T-helper 2 cell treated with Interferon-gamma antibody and Interleukin-4, amounts not matched to agents 5 μg/mL and 100 μg/mL, for 36 hours (primary cell): ENCODE measurements at regions not wholly inside any gene's neighbourhood (a gene's known extent, or its start where the extent isn't known, plus 50 kb on each side); places are given as distances from the start of the nearest gene placed in this dataset.
"Not testable (repeated sequence)": the region's sequence is repeated elsewhere in the genome, so short reads cannot be mapped to it uniquely, and the experiment has no call there.

Experiments used
- DNase-seq: peaks from one replicate; pipeline ENCODE4 v3.0.0; 2021; ENCODE audit warnings: low spot score
- H3K27ac Mint-ChIP-seq: one replicate; pipeline ENCODE4 v1.8.0; 2021; ENCODE audit warnings: mild to moderate bottlenecking, mixed read lengths
- H3K27me3 Mint-ChIP-seq: one replicate; pipeline ENCODE4 v1.8.0; 2021; ENCODE audit warnings: low read depth, mixed read lengths
- H3K36me3 Mint-ChIP-seq: one replicate; pipeline ENCODE4 v1.8.0; 2021; ENCODE audit warnings: low read depth, mixed read lengths
- H3K4me1 Mint-ChIP-seq: one replicate; pipeline ENCODE4 v1.8.0; 2021; ENCODE audit warnings: low read depth, mixed read lengths
- H3K4me3 Mint-ChIP-seq: one replicate; pipeline ENCODE4 v1.8.0; 2022; ENCODE audit warnings: mild to moderate bottlenecking, moderate library complexity, mixed read lengths
- H3K9me3 Mint-ChIP-seq: one replicate; pipeline ENCODE4 v1.8.0; 2021; ENCODE audit warnings: mixed read lengths

GRCh38 chr12:75855360-75855759, 176.2 kb downstream of the PHLDA1 start:
- Mint-ChIP-seq H3K27ac (no peak overlapping the region), H3K36me3 (no peaks in the 10 kb centered on the region)

DNA sequence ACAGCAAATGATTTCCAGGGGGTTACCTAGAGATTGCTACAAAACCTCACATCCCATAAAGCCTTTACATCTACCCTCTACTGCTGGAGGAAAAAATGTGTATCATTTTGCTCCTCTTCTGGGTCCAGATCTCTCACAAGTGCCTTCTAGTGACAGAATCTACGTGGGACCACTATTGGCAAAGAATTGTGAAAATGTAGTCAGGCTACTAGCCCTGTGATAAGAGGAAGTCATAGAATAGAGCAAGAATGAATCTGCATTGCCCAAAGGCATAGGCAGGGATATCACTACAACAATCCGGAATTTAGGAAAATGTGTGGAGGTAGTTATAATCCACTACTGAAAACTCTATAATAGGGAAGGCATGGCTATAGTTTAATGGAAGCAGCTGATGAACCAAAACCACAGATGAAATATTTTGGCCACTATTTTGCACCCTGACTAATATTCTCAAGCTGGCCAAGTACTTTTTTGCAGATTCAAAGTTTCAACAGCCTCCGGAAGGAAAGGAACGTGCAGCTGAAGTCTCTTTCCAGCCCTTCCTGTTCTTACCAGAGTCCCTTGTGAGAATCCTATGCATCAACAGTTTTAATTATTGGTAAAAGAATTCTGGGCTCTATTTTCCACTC, 176.8 kb downstream of the PHLDA1 start:
- no peak for DNase-seq
- no peak overlapping the region for H3K4me3 Mint-ChIP-seq
- H3K4me1 Mint-ChIP-seq: peaks cover 3% of the 10 kb centered on the region
- H3K36me3 Mint-ChIP-seq: no peaks in the 10 kb centered on the region
- no peak overlapping the region for H3K27ac Mint-ChIP-seq
- peaks cover under 1% of the 10 kb centered on the region for H3K9me3 Mint-ChIP-seq
- peaks cover 37% of the 10 kb centered on the region for H3K27me3 Mint-ChIP-seq

More at GRCh38 chr12:75855360-75855759, 176.2 kb downstream of the PHLDA1 start:
- Mint-ChIP-seq H3K27me3 (peaks cover 37% of the 10 kb centered on the region), H3K4me3 (no peak overlapping the region), H3K9me3 (no peaks in the 10 kb centered on the region), H3K4me1 (peaks cover 3% of the 10 kb centered on the region)
- DNase-seq: no peak

DNA sequence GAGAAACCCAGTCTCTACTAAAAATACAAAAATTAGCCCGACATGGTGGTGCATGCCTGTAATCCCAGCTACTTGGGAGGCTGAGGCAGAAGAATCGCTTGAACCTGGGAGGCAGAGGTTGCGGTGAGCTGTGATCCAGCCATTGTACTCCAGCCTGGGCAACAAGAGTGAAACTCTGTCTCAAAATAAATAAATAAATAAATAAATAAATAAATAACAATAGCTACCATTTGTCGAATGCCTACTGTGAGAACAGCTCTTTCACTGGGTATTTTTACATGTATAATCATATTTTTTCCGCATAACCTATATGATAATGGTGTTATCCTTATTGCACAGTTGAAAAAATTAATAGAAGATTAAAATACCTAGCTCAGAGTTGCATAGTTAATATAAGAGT, 177.4 kb downstream of the PHLDA1 start:
- H3K36me3 Mint-ChIP-seq, H3K4me1 Mint-ChIP-seq, DNase-seq, H3K9me3 Mint-ChIP-seq, H3K4me3 Mint-ChIP-seq, H3K27ac Mint-ChIP-seq: not testable (repeated sequence)
- peaks cover 40% of the 10 kb centered on the region for H3K27me3 Mint-ChIP-seq

DNA sequence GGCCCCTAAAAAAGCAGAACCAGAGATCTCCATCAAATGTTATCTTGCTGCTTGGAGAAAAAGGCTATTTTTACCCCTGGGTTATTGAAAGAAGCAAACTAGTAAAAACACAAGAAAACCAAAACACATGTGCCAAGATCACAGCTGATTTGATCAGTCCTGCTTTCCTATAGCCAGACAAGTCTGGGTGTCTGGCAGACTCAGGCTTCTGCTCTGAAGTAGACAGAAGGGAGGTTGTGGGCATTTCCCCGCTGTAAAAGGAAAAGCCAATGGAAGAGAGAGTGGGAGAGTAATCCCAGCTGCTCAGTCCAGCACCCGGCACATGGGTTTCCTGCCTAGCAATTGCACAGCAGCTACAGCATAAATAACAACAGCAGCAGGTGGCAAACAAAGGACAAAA, 177.9 kb downstream of the PHLDA1 start:
- H3K36me3 Mint-ChIP-seq: no peaks in the 10 kb centered on the region
- no peak overlapping the region for H3K4me3 Mint-ChIP-seq

GRCh38 chr12:75852956-75853355, 178.6 kb downstream of the PHLDA1 start:
- Mint-ChIP-seq H3K36me3 (no peaks in the 10 kb centered on the region), H3K27me3 (peaks cover 40% of the 10 kb centered on the region), H3K4me3 (no peak overlapping the region), H3K27ac (no peak overlapping the region), H3K4me1 (peaks cover 3% of the 10 kb centered on the region), H3K9me3 (peaks cover 2% of the 10 kb centered on the region)
- no peak for DNase-seq

More for the DNA sequence above, 177.9 kb downstream of the PHLDA1 start:
- peaks cover 2% of the 10 kb centered on the region for H3K9me3 Mint-ChIP-seq
- H3K4me1 Mint-ChIP-seq: peaks cover 3% of the 10 kb centered on the region
- DNase-seq: no peak
- peaks cover 40% of the 10 kb centered on the region for H3K27me3 Mint-ChIP-seq
- no peak overlapping the region for H3K27ac Mint-ChIP-seq

DNA sequence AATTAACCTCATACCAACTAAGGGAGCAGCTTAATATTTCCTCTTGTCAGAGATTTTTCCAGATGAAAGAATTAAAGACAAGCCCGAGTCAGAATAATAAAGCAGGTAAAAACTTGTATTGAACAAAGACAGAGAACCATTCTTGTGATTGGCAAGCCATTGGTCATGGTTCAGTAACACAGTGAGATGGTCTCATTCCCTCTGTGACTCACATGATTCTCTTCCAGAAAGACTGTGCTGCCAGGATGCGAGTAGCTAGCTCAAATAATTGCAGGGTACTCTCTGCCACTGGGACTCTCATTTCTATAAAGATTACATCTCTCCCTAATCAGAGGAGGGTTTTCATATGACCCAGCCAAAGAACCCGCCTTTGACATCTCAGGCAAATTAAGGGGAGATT, 179.4 kb downstream of the PHLDA1 start:
- Mint-ChIP-seq H3K9me3 (peaks cover 2% of the 10 kb centered on the region), H3K27me3 (peaks cover 40% of the 10 kb centered on the region)
- no peak for DNase-seq

GRCh38 chr12:75850721-75851462, 180.7 kb downstream of the PHLDA1 start:
- Mint-ChIP-seq H3K27ac (no peak overlapping the region), H3K4me1 (peaks cover 3% of the 10 kb centered on the region), H3K4me3 (no peak overlapping the region), H3K27me3 (peaks cover 41% of the 10 kb centered on the region), H3K36me3 (no peaks in the 10 kb centered on the region), H3K9me3 (peaks cover 10% of the 10 kb centered on the region)
- no peak for DNase-seq

More for the DNA sequence above, 179.4 kb downstream of the PHLDA1 start:
- H3K27ac Mint-ChIP-seq: no peak overlapping the region
- peaks cover 3% of the 10 kb centered on the region for H3K4me1 Mint-ChIP-seq
- H3K36me3 Mint-ChIP-seq: no peaks in the 10 kb centered on the region
- H3K4me3 Mint-ChIP-seq: no peak overlapping the region

DNA sequence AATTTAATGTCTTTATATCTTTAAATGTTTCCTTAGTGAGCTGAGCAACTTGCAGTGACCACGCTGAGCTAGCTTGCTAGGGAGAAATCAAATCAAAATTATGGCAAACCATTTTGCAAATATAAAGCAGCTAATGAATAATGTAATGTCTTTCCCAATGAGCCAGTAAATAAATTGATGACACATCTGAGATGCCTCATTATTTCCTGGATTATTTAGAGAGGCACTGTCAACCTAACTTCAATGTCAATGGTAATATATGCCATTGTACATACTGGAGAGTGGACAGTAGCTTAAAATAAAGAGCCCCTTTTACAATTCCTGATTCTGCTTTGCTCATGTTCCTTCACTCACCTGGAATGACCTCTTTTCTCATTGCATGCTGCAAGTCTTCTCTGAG, 182.6 kb downstream of the PHLDA1 start:
- Mint-ChIP-seq H3K4me3 (no peak overlapping the region), H3K27ac (no peak overlapping the region), H3K36me3 (no peaks in the 10 kb centered on the region), H3K4me1 (peaks cover 3% of the 10 kb centered on the region), H3K27me3 (peaks cover 39% of the 10 kb centered on the region), H3K9me3 (peaks cover 12% of the 10 kb centered on the region)
- DNase-seq: no peak

GRCh38 chr12:75848431-75848925, 183.1 kb downstream of the PHLDA1 start:
- no peak overlapping the region for H3K27ac Mint-ChIP-seq
- no peak for DNase-seq

GRCh38 chr12:75846102-75846501, 185.5 kb downstream of the PHLDA1 start:
- no peaks in the 10 kb centered on the region for H3K36me3 Mint-ChIP-seq
- no peak overlapping the region for H3K4me3 Mint-ChIP-seq
- peaks cover 12% of the 10 kb centered on the region for H3K9me3 Mint-ChIP-seq
- H3K4me1 Mint-ChIP-seq: peaks cover 2% of the 10 kb centered on the region
- H3K27me3 Mint-ChIP-seq: peaks cover 20% of the 10 kb centered on the region
- DNase-seq: no peak
- no peak overlapping the region for H3K27ac Mint-ChIP-seq

More at GRCh38 chr12:75848431-75848925, 183.1 kb downstream of the PHLDA1 start:
- H3K36me3 Mint-ChIP-seq: no peaks in the 10 kb centered on the region
- no peak overlapping the region for H3K4me3 Mint-ChIP-seq
- peaks cover 2% of the 10 kb centered on the region for H3K4me1 Mint-ChIP-seq
- peaks cover 39% of the 10 kb centered on the region for H3K27me3 Mint-ChIP-seq
- H3K9me3 Mint-ChIP-seq: peaks cover 12% of the 10 kb centered on the region

GRCh38 chr12:75844985-75845384, 186.6 kb downstream of the PHLDA1 start:
- Mint-ChIP-seq H3K36me3 (no peaks in the 10 kb centered on the region), H3K4me3 (no peak overlapping the region)
- no peak for DNase-seq

DNA sequence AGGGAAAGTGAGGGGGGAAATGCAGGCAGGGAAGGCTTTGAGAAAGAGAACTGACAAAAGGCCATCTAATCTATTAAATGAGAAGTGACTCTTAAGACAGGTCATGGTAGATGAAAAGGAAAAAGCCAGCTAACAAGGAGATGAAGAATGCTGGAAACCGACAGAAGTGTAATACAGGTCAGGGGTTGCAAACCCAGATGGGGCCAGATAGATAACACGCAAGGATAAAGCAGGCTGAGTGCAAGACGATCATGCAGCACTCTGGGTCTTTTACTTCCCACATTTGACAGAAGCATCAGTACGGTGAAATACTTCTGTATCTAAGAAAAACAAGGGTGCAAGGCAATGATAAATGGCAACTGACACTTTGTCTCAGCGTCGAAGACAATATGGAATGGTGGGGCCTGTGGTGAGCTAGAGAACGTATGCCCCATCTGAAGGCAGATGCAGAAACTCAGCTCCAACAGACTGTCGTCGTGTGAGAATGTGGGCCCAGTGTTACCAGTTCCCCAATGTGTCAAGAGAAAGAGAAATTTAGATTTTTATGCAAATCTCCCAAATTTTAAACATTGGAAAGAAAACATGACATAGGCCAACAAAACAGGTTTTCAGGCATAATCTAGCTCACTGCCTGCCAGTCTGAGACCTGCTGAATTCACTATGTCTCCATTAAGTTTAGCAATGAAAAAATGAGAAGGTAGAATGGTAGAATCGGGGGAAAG, 187.4 kb downstream of the PHLDA1 start:
- H3K4me1 Mint-ChIP-seq: no peaks in the 10 kb centered on the region
- H3K9me3 Mint-ChIP-seq: peaks cover 9% of the 10 kb centered on the region
- no peak overlapping the region for H3K4me3 Mint-ChIP-seq
- peaks cover 12% of the 10 kb centered on the region for H3K27me3 Mint-ChIP-seq
- no peaks in the 10 kb centered on the region for H3K36me3 Mint-ChIP-seq
- DNase-seq: no peak
- H3K27ac Mint-ChIP-seq: no peak overlapping the region

More at GRCh38 chr12:75844985-75845384, 186.6 kb downstream of the PHLDA1 start:
- Mint-ChIP-seq H3K4me1 (no peaks in the 10 kb centered on the region), H3K27ac (no peak overlapping the region), H3K27me3 (peaks cover 15% of the 10 kb centered on the region), H3K9me3 (peaks cover 12% of the 10 kb centered on the region)

GRCh38 chr12:75842090-75842489, 189.5 kb downstream of the PHLDA1 start:
- Mint-ChIP-seq H3K27ac (no peak overlapping the region), H3K27me3 (peaks cover 12% of the 10 kb centered on the region), H3K4me1 (no peaks in the 10 kb centered on the region), H3K9me3 (peaks cover 9% of the 10 kb centered on the region), H3K4me3 (no peak overlapping the region), H3K36me3 (no peaks in the 10 kb centered on the region)
- no peak for DNase-seq

GRCh38 chr12:75840994-75841355, 190.6 kb downstream of the PHLDA1 start:
- H3K36me3 Mint-ChIP-seq: no peaks in the 10 kb centered on the region
- H3K27me3 Mint-ChIP-seq: peaks cover 11% of the 10 kb centered on the region
- no peak overlapping the region for H3K27ac Mint-ChIP-seq
- no peak for DNase-seq
- H3K9me3 Mint-ChIP-seq: peaks cover 3% of the 10 kb centered on the region
- no peaks in the 10 kb centered on the region for H3K4me1 Mint-ChIP-seq
- no peak overlapping the region for H3K4me3 Mint-ChIP-seq
